OCI-LY3 (cell line): ENCODE measurements at regions not wholly inside any gene's neighbourhood (a gene's known extent, or its start where the extent isn't known, plus 50 kb on each side); places are given as distances from the start of the nearest gene placed in this dataset.

Experiments used
- H2AFZ ChIP-seq: fragments of 200-600, 300-600 bp; shearing (Covaris generic); 2 replicates; pipeline ENCODE4 v1.6.0; 2014; ENCODE audit warnings: antibody characterized with exemption, low read depth, low read length
- H3K27ac ChIP-seq: fragments of 200-600, 300-600 bp; sonication (generic); 2 replicates; pipeline ENCODE4 v1.5.1; 2014; ENCODE audit warnings: mild to moderate bottlenecking, low read length, moderate library complexity, mixed read lengths
- H3K27me3 ChIP-seq: fragments of 200-600, 300-600 bp; sonication (generic); 2 replicates; pipeline ENCODE4 v1.6.1; 2014; ENCODE audit warnings: low read depth, low read length, mixed read lengths
- H3K36me3 ChIP-seq: fragments of 200-600, 300-600 bp; sonication (generic); replicated peaks from 2 replicates; pipeline ENCODE3; 2014; ENCODE audit warnings: low read depth, low read length, mixed read lengths
- H3K4me1 ChIP-seq: fragments of 300-600, 200-600 bp; sonication (generic); 2 replicates; pipeline ENCODE4 v1.6.1; 2014; ENCODE audit warnings: low read length, mixed read lengths
- H3K4me2 ChIP-seq: fragments of 200-600, 300-600 bp; sonication (generic); 2 replicates; pipeline ENCODE4 v1.6.1; 2014; ENCODE audit warnings: low read length, mixed read lengths
- H3K4me3 ChIP-seq: fragments of 300-600, 200-600 bp; sonication (generic); 2 replicates; pipeline ENCODE4 v1.5.1; 2014; ENCODE audit warnings: antibody characterized with exemption, mild to moderate bottlenecking, low read length, moderate library complexity
- H3K79me2 ChIP-seq: fragments of 300-600, 200-600 bp; shearing (Covaris generic); 2 replicates; pipeline ENCODE4 v1.6.1; 2014; ENCODE audit warnings: mild to moderate bottlenecking, low read length, mixed read lengths
- H3K9ac ChIP-seq: fragments of 300-600, 200-600 bp; shearing (Covaris generic); 2 replicates; pipeline ENCODE4 v1.6.0; 2014; ENCODE audit warnings: mild to moderate bottlenecking, low read length, moderate library complexity
- H3K9me3 ChIP-seq: fragments of 200-600, 300-600 bp; shearing (Covaris generic); 2 replicates; pipeline ENCODE4 v1.6.1; 2014; ENCODE audit warnings: low read length, mixed read lengths; ENCODE audit not compliant: insufficient read depth
- H4K20me1 ChIP-seq: fragments of 200-600, 300-600 bp; sonication (generic); 2 replicates; pipeline ENCODE4 v1.6.1; 2016; ENCODE audit warnings: low read length, mixed read lengths; ENCODE audit not compliant: insufficient read depth
- EZH2phosphoT487 ChIP-seq: fragments of 200-600 bp; shearing (Covaris generic); IDR thresholded peaks from 2 replicates; pipeline ENCODE4 v1.6.1; 2018; ENCODE audit warnings: antibody characterized with exemption, mixed run types, low read depth
- TF ChIP-seq, protein P1 (sequence below): fragments of 200-600, 300-600 bp; sonication (generic); IDR thresholded peaks from 2 replicates; pipeline ENCODE4 v1.5.1; 2014; ENCODE audit warnings: antibody characterized with exemption, low read length, low read depth

DNA sequence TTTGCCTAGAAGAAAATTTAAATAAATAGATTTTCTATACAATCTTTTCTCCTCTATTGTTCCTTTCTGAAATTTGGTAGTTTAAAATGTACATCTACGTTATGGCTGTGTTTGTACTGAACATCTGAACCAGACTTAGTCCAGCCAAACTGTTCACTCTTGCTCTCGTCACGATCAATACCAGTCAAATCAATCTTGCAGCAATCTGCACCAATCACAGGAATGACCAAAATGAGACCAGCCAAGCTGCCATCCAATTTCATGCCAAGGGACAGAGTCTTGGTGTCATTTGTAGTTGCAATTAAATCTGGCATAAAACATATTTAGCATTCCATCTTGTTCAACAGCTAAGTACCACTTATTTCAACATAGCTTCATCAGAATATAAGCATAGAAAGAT lies 156.6 kb downstream of the IRS2 start:
- Histone ChIP-seq H3K27ac (no peak overlapping the region), H3K4me2 (no peak overlapping the region), H3K9me3 (no peaks in the 10 kb centered on the region), H3K79me2 (no peaks in the 10 kb centered on the region), H3K4me1 (no peaks in the 10 kb centered on the region), H3K4me3 (no peak overlapping the region), H3K27me3 (no peaks in the 10 kb centered on the region), H3K36me3 (no peaks in the 10 kb centered on the region), H3K9ac (no peak overlapping the region), H4K20me1 (no peaks in the 10 kb centered on the region), H2AFZ (no peak overlapping the region)
- no peak for TF ChIP-seq EZH2phosphoT487
- TF ChIP-seq, protein P1, sequence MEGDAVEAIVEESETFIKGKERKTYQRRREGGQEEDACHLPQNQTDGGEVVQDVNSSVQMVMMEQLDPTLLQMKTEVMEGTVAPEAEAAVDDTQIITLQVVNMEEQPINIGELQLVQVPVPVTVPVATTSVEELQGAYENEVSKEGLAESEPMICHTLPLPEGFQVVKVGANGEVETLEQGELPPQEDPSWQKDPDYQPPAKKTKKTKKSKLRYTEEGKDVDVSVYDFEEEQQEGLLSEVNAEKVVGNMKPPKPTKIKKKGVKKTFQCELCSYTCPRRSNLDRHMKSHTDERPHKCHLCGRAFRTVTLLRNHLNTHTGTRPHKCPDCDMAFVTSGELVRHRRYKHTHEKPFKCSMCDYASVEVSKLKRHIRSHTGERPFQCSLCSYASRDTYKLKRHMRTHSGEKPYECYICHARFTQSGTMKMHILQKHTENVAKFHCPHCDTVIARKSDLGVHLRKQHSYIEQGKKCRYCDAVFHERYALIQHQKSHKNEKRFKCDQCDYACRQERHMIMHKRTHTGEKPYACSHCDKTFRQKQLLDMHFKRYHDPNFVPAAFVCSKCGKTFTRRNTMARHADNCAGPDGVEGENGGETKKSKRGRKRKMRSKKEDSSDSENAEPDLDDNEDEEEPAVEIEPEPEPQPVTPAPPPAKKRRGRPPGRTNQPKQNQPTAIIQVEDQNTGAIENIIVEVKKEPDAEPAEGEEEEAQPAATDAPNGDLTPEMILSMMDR: no peak

DNA sequence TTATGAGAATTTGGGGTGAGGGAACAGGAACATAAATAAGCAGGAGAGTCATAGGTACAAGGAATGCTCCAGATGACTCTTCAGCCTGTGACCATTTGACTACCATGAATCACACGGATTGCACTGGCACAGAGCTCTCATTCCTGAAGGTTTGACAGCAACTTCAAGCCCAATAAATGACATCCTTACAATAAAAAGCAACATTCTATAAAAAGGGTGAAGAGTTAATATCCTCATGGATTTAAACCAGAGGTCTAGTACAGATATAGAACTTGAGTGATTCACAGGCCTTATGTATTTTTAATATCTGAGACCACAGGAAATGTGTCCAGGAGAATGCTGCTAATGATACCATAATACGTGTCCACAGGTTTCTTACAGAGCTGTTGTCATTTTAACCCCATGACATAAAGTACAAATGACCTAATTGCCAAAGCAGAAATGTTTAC lies 158.1 kb downstream of the IRS2 start:
- Histone ChIP-seq H2AFZ (no peak overlapping the region), H3K9me3 (no peaks in the 10 kb centered on the region), H3K9ac (no peak overlapping the region), H3K27me3 (no peaks in the 10 kb centered on the region), H3K36me3 (no peaks in the 10 kb centered on the region), H3K27ac (no peak overlapping the region), H3K79me2 (no peaks in the 10 kb centered on the region), H3K4me3 (no peak overlapping the region), H3K4me1 (no peaks in the 10 kb centered on the region), H3K4me2 (no peak overlapping the region), H4K20me1 (no peaks in the 10 kb centered on the region)
- TF ChIP-seq EZH2phosphoT487: no peak
- TF ChIP-seq, protein P1: no peak

DNA sequence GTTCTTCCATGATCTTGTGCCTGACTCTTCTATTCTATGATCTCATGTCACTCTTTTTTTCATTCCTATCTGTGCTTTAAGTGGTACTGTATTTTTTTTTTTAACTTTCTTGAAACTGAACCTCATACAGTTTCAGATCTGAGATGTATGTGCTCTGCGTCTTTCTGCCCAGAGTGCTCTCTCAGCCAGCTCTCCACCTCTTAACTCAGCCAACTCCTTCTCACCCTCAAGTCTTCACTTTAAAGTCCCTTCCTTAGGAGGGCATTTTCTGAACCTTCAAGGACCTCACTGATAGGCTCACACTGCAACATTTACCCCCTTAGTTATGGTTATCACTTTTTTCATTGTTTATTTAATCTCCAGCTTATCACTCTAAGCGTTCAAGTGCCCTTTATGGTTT lies 158.7 kb downstream of the IRS2 start:
- Histone ChIP-seq H3K27me3 (no peaks in the 10 kb centered on the region), H3K27ac (no peak overlapping the region), H2AFZ (no peak overlapping the region), H3K4me1 (no peaks in the 10 kb centered on the region), H4K20me1 (no peaks in the 10 kb centered on the region), H3K9me3 (no peaks in the 10 kb centered on the region), H3K9ac (no peak overlapping the region), H3K79me2 (no peaks in the 10 kb centered on the region), H3K36me3 (no peaks in the 10 kb centered on the region), H3K4me2 (no peak overlapping the region), H3K4me3 (no peak overlapping the region)
- TF ChIP-seq EZH2phosphoT487: no peak
- TF ChIP-seq, protein P1: no peak

DNA sequence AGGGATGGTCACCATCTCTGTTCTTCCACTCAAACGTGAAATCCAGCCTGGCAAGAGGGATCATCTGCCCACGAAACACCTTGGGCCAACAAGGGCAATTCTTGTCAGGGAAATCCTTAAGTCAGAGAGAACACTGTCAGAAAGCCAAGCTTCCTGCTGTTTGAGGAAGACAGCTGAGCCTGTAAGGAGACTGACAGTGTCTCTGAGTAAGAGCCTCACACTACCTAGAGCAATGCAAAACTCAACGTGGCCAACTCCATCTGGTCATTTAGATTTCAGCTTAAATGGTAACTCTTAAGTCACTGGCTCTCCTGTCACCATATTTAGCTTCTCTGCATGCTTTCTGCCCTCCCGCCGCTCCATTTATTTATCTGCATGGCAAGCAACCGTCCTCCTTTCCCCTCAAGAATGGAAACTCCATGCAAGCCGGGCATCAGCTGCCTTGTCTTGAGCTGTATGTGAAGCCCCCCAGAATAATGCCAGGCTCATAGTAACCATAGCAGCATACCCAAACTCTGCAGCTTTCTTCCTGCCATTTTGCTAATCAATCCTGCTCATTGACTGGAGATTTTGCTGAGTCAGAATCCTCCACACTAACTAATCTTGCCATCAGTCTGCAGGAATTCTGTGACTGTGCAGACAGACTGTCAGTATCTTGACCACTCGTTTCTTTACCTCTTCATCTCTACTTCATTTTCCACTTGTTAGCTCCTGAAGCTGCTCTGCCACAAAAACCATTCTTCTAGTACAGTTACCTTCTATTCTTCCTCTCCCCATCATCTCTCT lies 159.8 kb downstream of the IRS2 start:
- Histone ChIP-seq H3K4me2 (no peak overlapping the region), H4K20me1 (no peaks in the 10 kb centered on the region), H2AFZ (no peak overlapping the region), H3K9me3 (no peaks in the 10 kb centered on the region), H3K4me3 (no peak overlapping the region), H3K9ac (no peak overlapping the region), H3K27me3 (no peaks in the 10 kb centered on the region), H3K36me3 (no peaks in the 10 kb centered on the region), H3K4me1 (no peaks in the 10 kb centered on the region), H3K79me2 (no peaks in the 10 kb centered on the region), H3K27ac (no peak overlapping the region)
- no peak for TF ChIP-seq EZH2phosphoT487
- TF ChIP-seq, protein P1: no peak
